GM03348 (cell line): ENCODE measurements at regions not wholly inside any gene's neighbourhood (a gene's known extent, or its start where the extent isn't known, plus 50 kb on each side); places are given as distances from the start of the nearest gene placed in this dataset.
"Not testable (repeated sequence)": the region's sequence is repeated elsewhere in the genome, so short reads cannot be mapped to it uniquely, and the experiment has no call there.

Experiments used
- DNase-seq: peaks from one replicate; pipeline ENCODE4 v3.0.0; 2012; ENCODE audit warnings: low spot score

DNA sequence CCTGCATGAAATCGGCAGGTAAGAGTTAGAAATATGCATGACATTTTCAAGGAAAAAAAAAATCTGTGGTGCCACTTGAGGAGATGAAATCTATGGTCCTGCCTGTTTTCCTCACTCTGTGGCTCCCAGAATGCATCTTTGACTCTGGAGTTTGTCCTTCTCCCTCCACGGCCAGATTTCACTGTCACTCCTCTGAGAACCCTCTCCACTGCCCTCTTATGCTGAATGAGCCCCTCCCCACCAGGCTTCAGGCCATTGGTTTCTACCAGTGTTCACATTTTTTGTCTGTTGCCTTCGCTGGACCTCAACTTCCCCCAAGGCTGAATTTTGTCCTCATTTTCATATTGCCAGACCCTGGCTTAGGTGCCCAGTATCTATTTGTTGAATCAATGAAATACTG lies 235.0 kb downstream of the ZIC5 start:
- DNase-seq: no peak

DNA sequence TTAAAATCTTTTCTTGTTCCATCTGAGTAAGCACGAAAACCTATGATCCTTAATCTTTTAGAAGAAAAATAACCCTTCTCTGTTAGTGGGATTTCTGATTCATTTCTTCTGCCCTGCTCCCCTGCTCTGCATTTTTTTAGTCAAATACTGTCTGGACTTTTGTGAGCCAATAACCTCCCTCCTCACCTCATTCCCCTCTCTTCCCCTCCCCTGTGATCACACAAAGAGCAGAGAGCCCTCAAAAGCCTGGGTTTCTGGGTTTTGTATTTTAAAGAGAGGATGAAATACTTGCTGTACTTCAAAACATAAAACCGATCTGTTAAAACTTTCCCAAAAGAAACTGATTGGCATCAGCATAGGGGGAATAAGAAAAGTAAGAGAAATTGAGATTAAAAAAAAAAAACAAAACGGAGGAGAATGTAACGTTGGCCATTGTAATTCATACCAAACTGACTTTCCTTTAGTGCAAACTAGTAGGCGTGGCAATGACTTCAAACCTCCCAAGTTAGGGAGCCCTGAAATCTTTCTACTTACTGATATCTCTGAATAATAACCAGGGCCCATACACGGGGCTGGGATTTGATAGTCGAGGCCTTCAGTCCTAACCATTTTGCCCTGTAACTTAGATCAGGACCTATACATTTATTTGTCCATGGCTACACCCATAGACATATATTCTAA lies 232.9 kb downstream of the TM9SF2 start:
- no peak for DNase-seq

DNA sequence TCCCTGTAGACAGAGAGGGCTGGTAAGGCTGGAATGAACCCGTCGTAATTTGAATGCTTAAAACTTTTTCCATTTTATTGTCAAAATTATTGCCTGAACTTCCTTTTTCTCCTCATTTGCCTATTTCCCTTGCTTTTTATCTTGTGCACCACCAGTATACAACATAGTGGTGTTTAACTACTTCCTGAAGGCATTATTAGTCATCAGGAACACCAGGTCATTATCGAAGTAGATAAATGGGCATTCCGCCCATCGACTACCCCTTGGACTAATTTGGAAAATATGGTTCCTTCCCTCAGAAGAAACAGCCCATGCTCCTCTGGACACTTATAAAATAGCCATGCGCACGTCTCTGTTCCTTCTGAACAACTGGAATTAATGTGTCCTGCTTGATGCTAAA lies 232.1 kb downstream of the TM9SF2 start:
- no peak for DNase-seq

DNA sequence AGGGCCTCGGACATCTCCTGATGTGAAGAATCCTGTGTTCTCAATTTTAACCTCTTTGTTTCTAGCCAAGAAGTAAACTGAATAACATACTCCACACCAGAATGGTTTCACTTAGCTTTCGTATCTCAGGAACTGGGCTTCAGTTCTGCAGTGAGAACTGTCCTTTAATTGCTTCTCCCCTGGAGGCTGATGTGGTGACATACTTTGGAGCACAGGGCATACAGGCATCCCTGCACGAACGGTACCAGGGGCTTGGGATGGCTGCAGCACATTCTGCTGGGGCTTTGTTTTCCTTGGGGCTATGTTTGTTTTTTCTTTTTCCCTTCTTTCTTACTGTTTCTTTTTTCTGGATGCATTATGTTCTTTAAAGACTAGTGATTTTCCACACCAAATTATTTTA lies 230.5 kb downstream of the TM9SF2 start:
- DNase-seq: no peak

DNA sequence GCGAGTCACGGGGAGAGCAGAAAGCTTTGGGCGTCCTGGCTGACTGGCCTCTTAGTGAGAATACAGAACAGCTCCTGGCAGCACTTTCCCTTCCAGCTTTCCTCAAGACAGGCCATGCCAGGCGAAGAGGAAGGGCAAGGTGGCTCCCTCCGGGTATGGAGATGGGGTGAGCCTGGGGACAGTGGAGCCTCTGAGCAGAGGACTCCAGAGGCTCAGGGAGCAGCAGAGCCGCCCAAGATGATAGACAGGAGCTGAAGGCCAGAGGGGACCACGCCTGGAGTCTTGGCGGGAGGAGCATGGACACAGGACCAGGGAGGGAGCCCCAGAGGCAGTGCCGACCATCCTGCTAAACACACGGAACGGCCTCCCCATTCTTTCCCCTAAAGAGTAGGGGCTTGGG lies 229.1 kb downstream of the TM9SF2 start:
- DNase-seq: no peak

DNA sequence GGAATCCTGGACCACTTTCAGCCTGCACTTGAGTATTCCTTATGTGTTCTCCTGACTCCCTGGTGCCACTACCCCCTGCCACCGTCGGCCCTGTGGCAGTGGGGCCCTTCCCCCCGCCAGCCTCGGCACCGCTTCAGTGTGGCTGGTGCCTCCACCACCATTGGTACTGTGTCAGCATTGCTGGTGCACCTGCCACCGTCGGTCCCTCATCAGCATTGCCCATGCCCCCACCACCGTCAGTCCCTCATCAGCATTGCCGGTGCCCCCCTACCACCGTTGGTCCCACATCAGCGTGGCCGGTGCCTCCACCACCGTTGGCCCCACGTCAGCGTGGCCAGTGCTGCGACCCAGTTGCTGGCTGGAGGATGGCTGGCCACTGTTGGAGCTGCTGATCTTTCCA lies 228.5 kb downstream of the TM9SF2 start:
- no peak for DNase-seq

DNA sequence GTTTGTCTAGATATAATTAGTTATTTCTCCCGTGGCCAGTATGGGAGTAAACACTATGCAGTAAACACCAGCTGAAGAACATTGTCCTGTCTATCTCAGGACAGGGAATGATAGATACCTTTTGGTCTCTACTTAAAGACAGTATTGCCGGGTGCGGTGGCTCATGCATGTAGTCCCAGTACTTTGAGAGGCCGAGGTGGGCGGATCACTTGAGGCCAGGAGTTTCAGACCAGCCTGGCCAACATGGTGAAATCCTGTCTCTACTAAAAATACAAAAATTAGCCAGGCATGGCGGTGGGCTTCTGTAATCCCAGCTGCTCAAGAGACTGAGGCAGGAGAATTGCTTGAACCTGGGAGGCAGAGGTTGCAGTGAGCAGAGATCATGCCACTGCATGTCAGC lies 226.4 kb downstream of the TM9SF2 start:
- DNase-seq: not testable (repeated sequence)

DNA sequence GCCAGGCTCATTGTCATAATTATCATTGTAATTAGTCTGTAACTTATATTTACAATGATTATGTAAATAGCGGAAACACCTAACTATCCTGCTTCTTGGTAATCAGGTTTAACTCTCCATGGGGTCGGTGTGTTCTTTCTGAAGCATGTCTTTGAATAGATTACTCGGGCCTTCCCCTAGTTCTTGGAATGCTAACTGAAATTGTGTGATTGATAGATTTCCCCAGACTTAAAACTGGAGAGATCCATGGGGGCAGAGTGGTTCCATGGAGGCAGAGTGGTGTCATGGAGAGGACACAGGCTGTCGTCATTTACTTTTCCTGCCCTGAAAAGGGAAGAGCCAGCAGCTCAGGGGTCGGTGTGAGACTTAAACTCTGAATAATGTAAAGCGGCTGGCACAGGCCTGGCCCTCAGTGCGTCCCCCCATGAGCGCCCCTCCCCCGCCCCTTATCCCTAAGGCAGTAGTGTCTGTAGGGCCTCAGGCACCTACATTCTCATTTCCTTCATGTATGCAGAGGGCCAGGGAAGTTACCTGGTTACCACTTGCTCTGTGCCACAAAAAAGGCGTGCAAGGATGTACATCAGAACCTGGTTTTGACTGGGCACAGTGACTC lies 225.1 kb downstream of the TM9SF2 start:
- DNase-seq: no peak

DNA sequence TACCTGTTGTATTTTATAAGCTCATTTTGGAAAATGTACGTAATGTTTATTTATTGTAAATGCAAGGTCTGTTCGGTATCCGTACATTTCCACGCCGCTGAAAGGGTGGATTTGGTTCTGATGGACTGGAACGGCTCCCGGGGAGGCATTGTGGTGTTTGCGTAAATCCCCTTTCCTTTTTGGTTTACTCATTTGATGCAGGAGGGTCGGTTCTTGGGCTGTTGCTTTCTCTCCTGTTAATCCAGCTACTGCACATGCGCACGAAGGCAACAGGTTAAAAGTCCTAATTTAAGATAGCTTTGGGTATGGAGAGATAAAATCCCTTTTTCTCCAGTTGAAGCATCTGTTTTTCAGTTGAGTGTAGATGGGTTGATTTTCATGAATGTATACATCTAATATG lies 224.4 kb downstream of the TM9SF2 start:
- DNase-seq: no peak

DNA sequence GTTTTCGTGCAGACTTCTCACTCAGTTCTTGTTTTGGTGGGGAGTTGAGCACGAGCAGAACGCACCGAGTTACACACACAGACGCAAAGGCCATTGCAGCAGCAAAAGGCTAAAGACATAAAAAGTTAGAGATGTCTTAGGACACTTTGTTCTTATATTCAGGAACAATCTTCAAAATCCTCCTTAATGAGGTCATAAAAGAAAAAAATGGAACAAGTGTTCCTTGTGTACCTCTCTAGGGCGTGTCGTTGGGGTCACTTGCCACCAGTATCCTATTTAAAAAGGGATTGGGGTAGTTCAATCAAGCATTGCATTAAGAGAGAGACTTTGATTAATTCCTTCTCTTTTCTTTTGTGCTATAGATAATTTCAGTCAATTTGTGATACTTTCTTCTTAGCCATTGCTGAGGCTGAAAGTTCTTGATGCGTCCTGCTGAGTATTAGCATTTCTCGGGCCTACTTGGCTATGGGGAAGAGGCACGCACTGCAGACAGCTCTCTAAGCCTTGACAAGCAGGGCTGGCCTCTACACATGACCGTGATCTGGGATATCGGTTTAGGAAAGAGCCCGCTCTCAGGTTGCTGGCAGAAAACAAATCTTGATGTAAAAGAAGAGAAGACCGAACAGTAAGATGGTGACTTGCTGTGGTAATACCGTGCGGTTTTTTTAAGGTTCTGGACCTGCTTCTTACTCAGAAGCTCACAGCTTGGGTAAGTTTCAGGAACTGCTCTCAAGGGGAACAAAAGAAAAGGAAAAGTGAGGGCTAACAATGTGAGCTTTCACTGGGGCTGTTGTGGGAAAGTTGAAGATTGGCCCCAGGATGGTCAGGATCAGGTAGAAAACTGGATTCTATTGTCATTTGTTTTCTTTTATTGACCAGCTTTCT lies 223.6 kb downstream of the TM9SF2 start:
- no peak for DNase-seq

DNA sequence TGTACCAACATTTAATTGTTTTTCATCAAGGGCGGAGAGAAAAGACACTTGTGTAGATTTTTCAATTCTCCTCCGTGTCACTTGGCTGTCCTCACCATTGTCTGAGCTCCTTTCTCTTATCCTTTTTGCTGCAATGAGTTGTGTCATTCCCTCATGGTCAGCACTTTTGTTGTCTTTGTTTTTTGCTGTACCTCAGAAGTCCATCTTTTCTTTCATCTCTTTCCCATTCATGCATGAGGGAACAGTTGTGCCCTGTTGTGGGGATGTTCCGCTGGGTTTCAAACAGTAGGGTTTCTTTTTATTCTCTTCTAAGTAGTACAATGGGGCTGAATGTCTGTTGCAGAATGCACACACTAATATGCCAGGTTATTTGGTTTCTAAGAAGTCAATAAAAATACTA lies 222.6 kb downstream of the TM9SF2 start:
- no peak for DNase-seq

DNA sequence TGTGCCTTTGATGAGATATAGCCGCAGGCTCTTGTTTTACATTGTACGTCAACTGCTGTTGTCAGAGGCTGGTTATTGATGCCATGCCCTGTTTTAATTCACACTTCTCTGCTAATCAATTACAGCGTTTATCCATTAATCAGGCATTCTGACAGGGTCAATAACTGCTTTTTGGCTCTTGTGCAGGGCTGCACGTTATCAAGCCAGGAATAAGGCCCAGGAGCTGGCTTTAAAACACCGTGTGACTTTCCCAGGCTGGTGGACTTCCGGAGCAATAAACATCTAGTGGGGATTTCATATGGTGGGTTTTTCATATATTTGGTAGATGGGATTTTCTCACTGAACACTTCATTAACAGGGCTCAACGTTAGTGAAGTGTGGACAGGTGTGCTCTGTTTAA lies 221.7 kb downstream of the TM9SF2 start:
- no peak for DNase-seq

DNA sequence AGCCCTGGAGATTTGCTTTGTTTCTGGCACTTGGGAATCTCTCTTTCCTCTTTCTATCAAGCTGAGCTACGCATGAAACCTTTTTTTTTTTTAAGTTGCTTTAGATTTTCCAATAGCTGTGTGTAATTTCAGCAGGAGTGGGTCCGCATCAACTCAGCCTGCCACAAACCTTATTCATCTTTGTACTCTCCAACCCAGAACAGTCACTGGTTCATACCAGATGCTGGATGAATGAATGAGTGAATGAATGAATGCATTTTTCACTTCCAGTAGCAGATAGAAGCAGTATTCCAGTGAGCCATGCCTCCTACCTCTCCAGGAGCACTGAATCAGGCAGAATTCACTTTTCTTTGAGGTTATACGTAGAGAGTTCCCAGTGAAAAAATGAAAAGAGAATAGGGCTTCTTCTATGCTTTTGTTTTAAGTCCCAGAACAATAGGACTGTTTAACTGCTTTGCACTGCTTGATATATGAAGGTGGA lies 221.1 kb downstream of the TM9SF2 start:
- no peak for DNase-seq

DNA sequence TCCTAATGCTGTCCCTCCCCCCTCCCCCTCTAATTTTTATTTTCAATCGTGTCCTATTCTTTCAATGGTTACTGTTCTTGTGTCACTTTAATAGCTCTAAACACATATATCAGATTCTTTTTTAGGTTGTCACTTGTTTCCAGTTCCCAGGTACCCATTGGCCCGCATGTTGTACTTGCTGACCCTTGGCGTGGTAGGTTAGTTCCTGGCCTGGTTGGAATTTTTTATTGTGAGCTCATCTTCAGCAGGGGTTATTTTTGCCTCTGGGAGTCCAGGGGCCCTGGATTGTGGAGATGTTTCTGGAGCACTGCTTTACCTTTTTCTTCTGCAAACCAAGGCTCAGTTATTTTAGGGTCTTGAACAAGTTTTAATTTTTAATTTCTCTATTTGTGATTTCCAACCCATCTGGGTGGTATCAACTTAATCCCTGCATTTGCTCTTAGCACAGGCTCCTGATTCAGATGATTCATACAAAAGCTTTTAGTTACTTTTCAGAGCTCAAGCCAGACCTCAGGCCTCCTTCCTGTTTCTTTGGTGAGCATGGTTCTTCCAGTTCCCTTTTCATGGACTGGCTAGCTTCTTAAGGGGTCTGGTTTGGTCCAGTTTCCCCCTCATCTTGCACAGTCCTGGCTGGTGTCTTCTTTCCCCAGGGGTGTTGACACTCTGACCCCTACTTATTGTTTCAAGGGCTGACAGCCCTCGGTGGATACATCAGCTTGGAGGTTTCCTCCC lies 220.5 kb downstream of the TM9SF2 start:
- DNase-seq: no peak

DNA sequence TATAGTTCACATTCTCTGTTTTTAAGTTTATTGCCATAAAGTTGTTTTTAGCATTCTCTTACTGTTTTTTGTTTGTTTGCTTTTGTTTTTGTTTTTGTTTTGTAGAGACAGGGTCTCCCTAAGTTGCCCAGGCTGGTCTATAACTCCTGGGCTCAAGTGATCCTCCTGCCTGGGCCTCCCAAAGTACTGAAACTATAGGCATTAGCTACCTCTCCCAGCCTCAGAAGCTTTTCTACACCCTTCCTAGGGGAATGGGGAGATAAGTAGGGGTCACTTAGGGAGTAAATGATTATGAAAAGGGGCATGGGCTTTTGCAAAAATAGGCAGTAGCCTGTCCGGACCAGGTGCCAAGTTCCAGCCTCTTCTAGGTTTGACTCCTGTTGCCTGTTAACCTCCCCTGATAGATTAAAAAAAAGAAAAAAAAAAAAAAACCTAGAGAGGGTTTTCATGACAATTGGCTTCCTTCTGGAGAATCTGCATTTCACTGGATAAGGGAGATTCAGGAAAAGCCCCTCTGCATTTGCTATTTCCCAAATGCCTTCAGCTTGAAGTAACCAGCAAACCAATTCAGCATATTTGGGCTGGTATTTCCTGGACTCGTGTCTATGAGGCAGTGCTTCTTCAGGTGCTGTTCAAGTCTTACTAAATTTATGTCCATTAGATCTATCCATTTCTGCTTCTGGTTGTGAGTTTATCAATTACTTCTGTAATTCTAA lies 216.8 kb downstream of the TM9SF2 start:
- no peak for DNase-seq

DNA sequence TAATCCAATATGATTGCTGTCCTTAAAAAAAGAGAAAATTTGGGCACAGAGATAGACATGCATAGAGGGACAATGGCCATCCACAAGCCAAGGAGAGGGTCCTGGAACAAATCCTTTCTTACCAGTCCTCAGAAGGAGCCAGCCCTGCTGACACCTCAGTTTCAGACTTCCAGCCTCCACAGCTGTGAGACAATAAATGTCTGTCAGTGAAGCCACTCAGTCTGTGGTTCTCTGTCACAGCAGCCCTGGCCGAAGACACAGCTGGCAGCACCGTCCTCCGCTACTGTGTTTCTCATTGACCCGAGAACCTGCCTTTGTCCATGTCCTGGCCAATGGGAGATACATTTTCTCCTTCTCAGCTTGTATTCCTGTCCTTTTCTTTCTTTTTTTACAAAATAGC lies 207.9 kb downstream of the TM9SF2 start:
- no peak for DNase-seq

DNA sequence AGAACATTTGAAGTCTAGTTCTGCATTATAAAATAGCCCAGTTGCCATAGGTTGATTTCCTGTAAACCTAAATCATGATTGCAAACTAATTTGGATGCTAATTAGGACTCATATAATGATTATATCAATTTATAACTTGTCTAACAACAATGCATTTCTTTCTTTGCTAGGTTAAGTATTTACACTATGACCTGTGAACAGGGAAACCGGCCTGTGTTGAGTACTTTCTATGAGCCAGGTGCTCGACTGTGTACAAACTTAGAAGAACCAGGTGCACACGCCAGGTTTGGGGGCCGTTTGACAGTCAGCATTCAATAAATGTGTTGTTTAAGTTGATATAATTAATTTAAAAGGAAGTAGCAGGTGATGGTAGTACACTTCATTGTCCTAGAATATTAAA lies 203.1 kb downstream of the TM9SF2 start:
- DNase-seq: no peak

DNA sequence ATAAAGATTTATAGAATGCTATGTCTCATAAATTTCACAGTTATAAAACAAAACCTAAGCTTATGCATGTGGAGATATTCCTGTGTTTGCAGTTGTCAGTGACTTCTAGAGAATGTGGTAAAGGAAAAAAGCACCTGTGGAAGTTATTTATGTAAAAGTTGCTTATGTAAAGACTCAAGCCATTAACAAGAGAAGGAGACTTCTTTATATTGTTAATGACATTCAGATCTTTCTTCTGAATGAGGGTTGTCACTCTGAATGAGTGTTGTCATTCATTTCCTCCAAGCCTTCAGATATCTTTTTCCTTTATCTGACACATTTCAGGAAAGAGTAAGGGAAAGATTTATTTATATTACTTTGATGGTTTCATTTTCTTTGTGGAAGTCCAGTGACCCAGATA lies 202.6 kb downstream of the TM9SF2 start:
- no peak for DNase-seq

DNA sequence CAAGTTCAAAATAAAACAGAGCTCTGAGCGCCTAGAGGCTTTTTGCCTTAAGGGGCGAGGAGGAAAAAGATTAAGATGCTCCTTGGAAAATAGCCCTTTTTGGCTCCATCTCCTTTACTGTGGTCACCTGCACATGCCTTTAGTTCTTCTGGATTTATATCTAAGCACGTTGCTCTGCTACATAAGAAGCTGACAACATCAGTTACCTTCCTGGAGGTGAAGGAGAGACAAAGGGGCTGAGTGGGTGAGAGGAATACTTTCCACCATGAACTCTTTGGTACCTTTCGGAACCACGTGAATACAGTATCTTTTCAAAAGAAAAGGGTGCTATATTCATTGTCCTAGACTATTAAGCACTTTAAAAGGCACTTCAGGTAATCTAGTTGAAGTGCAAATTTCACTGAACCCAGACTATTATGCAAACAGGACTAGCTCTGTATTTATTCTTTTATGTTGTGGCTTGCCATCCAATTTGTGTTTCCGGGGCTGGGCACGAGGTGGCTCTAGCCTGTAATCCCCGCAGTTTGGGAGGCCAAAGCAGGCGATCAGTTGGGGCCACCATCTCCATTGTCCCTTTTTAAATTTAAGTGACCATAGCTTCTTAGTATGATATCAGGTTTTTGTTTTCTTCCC lies 201.5 kb downstream of the TM9SF2 start:
- DNase-seq: no peak

DNA sequence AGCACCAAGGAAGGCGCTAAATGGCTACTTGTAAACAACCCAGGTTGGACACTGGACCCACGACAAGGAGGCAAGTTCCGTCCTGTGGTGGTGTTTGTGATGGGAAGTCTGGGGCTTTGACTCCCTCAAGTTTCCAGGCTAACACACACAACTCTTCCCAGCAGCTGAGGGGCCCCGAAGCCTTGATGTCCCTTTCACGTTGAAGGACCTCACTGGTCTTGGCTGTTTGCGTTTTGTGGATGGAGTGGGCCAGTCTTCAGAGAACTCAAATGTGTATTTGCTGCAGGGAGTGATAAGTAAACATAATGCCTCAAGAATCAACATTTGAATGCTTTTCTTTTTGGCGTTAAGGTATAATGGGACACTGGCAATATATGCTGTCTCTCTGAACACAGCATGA lies 199.2 kb downstream of the TM9SF2 start:
- DNase-seq: no peak

DNA sequence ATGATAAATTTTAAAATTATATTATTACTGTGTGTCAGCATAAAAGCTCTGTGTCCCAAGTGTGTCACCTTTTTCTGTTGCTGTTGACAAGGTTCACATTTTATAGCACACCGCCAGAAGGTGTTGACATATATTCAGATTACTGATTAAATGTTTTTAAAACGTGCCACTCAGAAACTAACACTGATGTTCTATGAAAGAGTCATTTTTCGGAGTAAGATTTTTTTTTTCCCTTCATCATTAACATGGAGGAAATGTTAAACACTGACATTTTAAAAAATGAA lies 197.5 kb downstream of the TM9SF2 start:
- DNase-seq: no peak
